ENCODE measurements at regions not wholly inside any gene's neighbourhood (a gene's known extent, or its start where the extent isn't known, plus 50 kb on each side); places are given as distances from the start of the nearest gene placed in this dataset.

- TF ChIP-seq CTCF (conservative IDR thresholded peaks at IDR 0.05 in 1 of 2, IDR thresholded peaks at IDR 0.05 in 1 of 2; ENCODE audit: low read depth in 1 of 2, low read length in 2 of 2) = no peak
- TF ChIP-seq EZH2 (IDR thresholded peaks at IDR 0.05; ENCODE audit: low read length, missing control alignments) = no peak
Measured at GRCh38 chr1:56194701-56195300, 384.6 kb downstream of the PLPP3 start.
